CD4-positive, alpha-beta T cell (primary cell): ENCODE measurements at regions not wholly inside any gene's neighbourhood (a gene's known extent, or its start where the extent isn't known, plus 50 kb on each side); places are given as distances from the start of the nearest gene placed in this dataset.
A peak's percentile ranks its signal among the peaks of the same experiment; 100 is the strongest.

Source experiments
- ATAC-seq: fragments of 200-7000 bp; cut with Tn5 transposase; one replicate; pipeline ENCODE4 v1.10.0; 2022; ENCODE audit warnings: mild to moderate bottlenecking; ENCODE audit not compliant: poor library complexity
- CTCF ChIA-PET: fragments of 350-600 bp; sonication (Branson Sonifier 250); formaldehyde crosslinking; loops from one replicate; lab custom pipeline; 2021; ENCODE audit warnings: antibody characterized with exemption, inconsistent platforms; lab: Charles Lee
- POLR2A ChIA-PET: fragments of 350-600 bp; sonication (Branson Sonifier 250); formaldehyde crosslinking; loops from one replicate; lab custom pipeline; 2021; ENCODE audit warnings: antibody characterized with exemption, inconsistent platforms; lab: Charles Lee
- DNase-seq, 14 experiments: peaks; one replicate each; pipeline ENCODE4 v3.0.0-alpha.2; 2013 to 2020; ENCODE audit warnings: mixed read lengths in 2 of 14
- H3K27ac ChIP-seq, 2 donors: one replicate each; pipeline versions ENCODE4 v1.5.1 to v1.7.0; 2013; ENCODE audit warnings: low read length in 2 of 2, low read depth in 1 of 2, mild to moderate bottlenecking in 1 of 2
- H3K27me3 ChIP-seq, 2 experiments: 1 replicate in 1 of 2; 2 replicates in 1 of 2; pipeline versions ENCODE4 v1.6.1 to v1.7.0; 2013; ENCODE audit warnings: low read length in 2 of 2, control low read depth in 1 of 2, mild to moderate bottlenecking in 1 of 2, moderate library complexity in 1 of 2; ENCODE audit not compliant: insufficient read depth in 2 of 2, control insufficient read depth in 1 of 2
- H3K36me3 ChIP-seq: one replicate; pipeline ENCODE4 v1.6.1; 2013; ENCODE audit warnings: low read length, control low read depth; ENCODE audit not compliant: insufficient read depth
- H3K4me1 ChIP-seq: one replicate; pipeline ENCODE4 v1.6.1; 2013; ENCODE audit warnings: low read length, control low read depth; ENCODE audit not compliant: insufficient read depth
- H3K4me3 ChIP-seq: one replicate; pipeline ENCODE4 v1.5.1; 2013; ENCODE audit warnings: mild to moderate bottlenecking, low read length, moderate library complexity
- H3K9me3 ChIP-seq, 2 experiments: 1 replicate in 1 of 2; 2 replicates in 1 of 2; pipeline versions ENCODE4 v1.6.1 to v1.7.0; 2013; ENCODE audit warnings: low read length in 2 of 2, mild to moderate bottlenecking in 2 of 2, control low read depth in 1 of 2, moderate library complexity in 1 of 2; ENCODE audit not compliant: control insufficient read depth in 1 of 2, insufficient read depth in 1 of 2
- H3K27ac Mint-ChIP-seq: one replicate; pipeline ENCODE4 v1.8.0; 2020; ENCODE audit warnings: mixed read lengths
- H3K27me3 Mint-ChIP-seq: one replicate; pipeline ENCODE4 v1.8.0; 2021; ENCODE audit warnings: mixed read lengths
- H3K36me3 Mint-ChIP-seq: one replicate; pipeline ENCODE4 v1.8.0; 2021; ENCODE audit warnings: low read depth, mixed read lengths
- H3K4me1 Mint-ChIP-seq: one replicate; pipeline ENCODE4 v1.8.0; 2021; ENCODE audit warnings: low read depth, mixed read lengths
- H3K4me3 Mint-ChIP-seq: one replicate; pipeline ENCODE4 v1.8.0; 2020; ENCODE audit warnings: mild to moderate bottlenecking, mixed read lengths
- H3K9me3 Mint-ChIP-seq: one replicate; pipeline ENCODE4 v1.8.0; 2020; ENCODE audit warnings: mixed read lengths
- CTCF ChIP-seq: fragments of 200-600 bp; IDR thresholded peaks from one replicate; pipeline ENCODE4 v1.8.0; 2022; ENCODE audit warnings: antibody characterized with exemption, mild to moderate bottlenecking
- intact Hi-C, 2 experiments: fragments of 100-400 bp; cut with DNase I in 1 of 2; cut with micrococcal nuclease in 1 of 2; formaldehyde crosslinking; loops; one replicate each; pipeline versions ENCODE4 v1.15.1 to v1.9.0; 2023 to 2025; cut with DNase I, micrococcal nuclease

GRCh38 chr2:236352761-236353593 lies 88.8 kb upstream of the ASB18 start:
- peak; percentile 97 for TF ChIP-seq CTCF

GRCh38 chr2:236353594-236353942 lies 89.4 kb upstream of the ASB18 start:
- Mint-ChIP-seq H3K27ac (no peak overlapping the region), H3K4me3 (no peak overlapping the region), H3K9me3 (no peaks in the 10 kb centered on the region), H3K27me3 (peaks cover 13% of the 10 kb centered on the region), H3K4me1 (peaks cover 6% of the 10 kb centered on the region), H3K36me3 (no peaks in the 10 kb centered on the region)
- Histone ChIP-seq H3K27me3 (peaks cover 5 to 6% of the 10 kb centered on the region in 2 experiments), H3K9me3 (no peaks in the 10 kb centered on the region), H3K4me3 (no peak overlapping the region), H3K36me3 (no peaks in the 10 kb centered on the region), H3K4me1 (no peaks in the 10 kb centered on the region), H3K27ac (no peak overlapping the region)
- ChIA-PET POLR2A (no interaction called here), CTCF (interaction anchor here (0.7 to 1.5 kb wide), 2 partner anchors 216 to 674 kb away, joined by 3 to 8 read pairs; partner anchors contain the start of gene ACKR3)
- DNase-seq: no peak
- ATAC-seq: no peak
- intact Hi-C loops: loop anchor here (1.0 to 5.0 kb wide), 7 partner anchors 159 to 719 kb away; partner anchors contain the start of gene ACKR3 (in 1 of the 2)
- no peak for TF ChIP-seq CTCF

More at GRCh38 chr2:236352761-236353593, 88.8 kb upstream of the ASB18 start:
- H3K9me3 Mint-ChIP-seq: no peaks in the 10 kb centered on the region
- Histone ChIP-seq H3K4me1 (no peaks in the 10 kb centered on the region), H3K9me3 (no peaks in the 10 kb centered on the region), H3K27ac (no peak overlapping the region), H3K36me3 (no peaks in the 10 kb centered on the region), H3K4me3 (no peak overlapping the region), H3K27me3 (peaks cover 5 to 6% of the 10 kb centered on the region in 2 experiments)
- H3K27ac Mint-ChIP-seq: no peak overlapping the region
- peak in 8 of 14 experiments; percentile 18 to 70 (median 35) for DNase-seq
- CTCF ChIA-PET: interaction anchor here (0.7 to 1.5 kb wide), 2 partner anchors 217 to 675 kb away, joined by 3 to 8 read pairs; partner anchors contain the start of gene ACKR3
- H3K27me3 Mint-ChIP-seq: peaks cover 13% of the 10 kb centered on the region
- peak; percentile 63 for ATAC-seq
- H3K36me3 Mint-ChIP-seq: no peaks in the 10 kb centered on the region
- no peak overlapping the region for H3K4me3 Mint-ChIP-seq
- H3K4me1 Mint-ChIP-seq: peaks cover 6% of the 10 kb centered on the region
- POLR2A ChIA-PET: no interaction called here
- intact Hi-C loops: loop anchor here (1.0 to 5.0 kb wide), 7 partner anchors 159 to 719 kb away; partner anchors contain the start of gene ACKR3 (in 1 of the 2)

- H3K4me3 ChIP-seq: no peak overlapping the region
- H3K36me3 ChIP-seq: no peaks in the 10 kb centered on the region
- ATAC-seq (no peak), DNase-seq (no peak)
- CTCF ChIA-PET: interaction anchor here (0.7 to 1.5 kb wide), 2 partner anchors 215 to 674 kb away, joined by 3 to 8 read pairs; partner anchors contain the start of gene ACKR3
- intact Hi-C loops: loop anchor here (1.0 to 5.0 kb wide), 3 partner anchors 158 to 706 kb away; no protein-coding TSS in a partner anchor
- Mint-ChIP-seq H3K36me3 (no peaks in the 10 kb centered on the region), H3K9me3 (no peaks in the 10 kb centered on the region), H3K27ac (no peak overlapping the region), H3K4me1 (peaks cover 9% of the 10 kb centered on the region), H3K27me3 (peaks cover 13% of the 10 kb centered on the region), H3K4me3 (no peak overlapping the region)
- no peaks in the 10 kb centered on the region for H3K9me3 ChIP-seq
- peaks cover 2% of the 10 kb centered on the region for H3K4me1 ChIP-seq
- no peak overlapping the region for H3K27ac ChIP-seq
- peaks cover 5 to 6% of the 10 kb centered on the region in 2 experiments for H3K27me3 ChIP-seq
- TF ChIP-seq CTCF: no peak
- POLR2A ChIA-PET: no interaction called here
Observed at GRCh38 chr2:236354056-236354940, 90.1 kb upstream of the ASB18 start.
